Stimulated activated CD4-positive, alpha-beta T cell treated with anti-CD3 and anti-CD28 coated beads, Interleukin-15, amount 100 ng/mL, for 24 hours (primary cell): ENCODE measurements at regions not wholly inside any gene's neighbourhood (a gene's known extent, or its start where the extent isn't known, plus 50 kb on each side); places are given as distances from the start of the nearest gene placed in this dataset.
A peak's percentile ranks its signal among the peaks of the same experiment; 100 is the strongest.

Source experiments
- DNase-seq: peaks from one replicate; pipeline ENCODE4 v3.0.0-alpha.2; 2020

DNA sequence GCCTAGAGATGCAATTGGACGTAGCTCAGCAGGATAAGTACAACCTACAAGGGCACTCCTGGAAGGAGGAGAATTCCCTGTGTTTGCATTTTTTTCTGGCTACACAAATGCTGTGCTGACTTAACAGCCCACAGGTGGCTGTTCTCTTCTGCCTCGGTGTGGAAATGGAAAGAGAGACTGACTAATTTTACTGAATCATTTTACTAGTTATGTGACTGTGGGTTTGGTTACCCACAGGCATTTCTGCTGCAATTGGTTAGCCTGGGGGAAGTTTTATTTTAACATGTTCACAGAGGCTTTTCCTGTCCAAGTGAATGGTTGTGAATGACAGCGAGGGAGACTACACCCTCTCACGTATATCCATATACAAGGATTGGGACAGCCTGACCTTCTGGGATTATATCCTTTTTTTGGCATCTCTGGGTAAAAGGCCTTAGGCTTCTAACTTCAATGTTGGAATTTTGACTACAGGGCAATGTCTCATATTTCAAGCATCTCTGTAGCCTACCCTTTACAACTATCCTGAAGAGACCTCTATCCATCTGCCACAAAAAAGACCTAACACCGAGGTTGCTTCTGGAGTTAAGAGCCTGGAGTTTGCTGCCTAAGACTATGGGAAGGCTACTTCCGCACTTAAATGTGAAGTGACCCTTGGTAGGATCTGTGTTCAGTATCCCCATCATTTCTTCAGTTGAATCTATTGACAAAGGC is 67.2 kb upstream of the TP63 start:
- peak; percentile 54 for DNase-seq

DNA sequence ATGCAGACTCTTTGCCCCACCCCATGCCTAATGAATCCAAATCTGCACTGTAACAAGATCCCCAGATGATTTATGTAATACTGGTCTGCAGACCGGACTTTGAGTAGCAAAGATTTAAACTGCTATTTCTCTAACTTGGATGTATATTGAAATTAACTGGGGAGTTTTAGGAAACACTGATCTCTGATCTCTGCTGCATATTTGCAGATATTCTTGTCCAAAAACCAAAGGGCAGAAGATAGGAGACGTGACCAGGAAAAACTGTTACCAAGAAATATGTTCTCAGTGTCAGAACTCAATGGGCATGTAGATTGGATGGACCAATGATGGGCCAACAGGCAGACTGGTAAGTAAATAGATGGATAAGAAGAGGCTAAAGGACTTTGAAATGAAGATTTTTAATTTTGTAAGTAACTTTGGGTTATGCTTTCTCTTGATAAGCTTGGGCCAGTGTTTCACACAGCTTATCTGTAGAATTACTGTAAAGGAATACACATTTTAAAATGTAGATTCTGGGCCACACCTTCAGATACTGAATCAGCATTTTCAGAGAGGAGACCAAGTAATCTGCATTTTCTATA is 64.5 kb upstream of the TP63 start:
- no peak for DNase-seq

DNA sequence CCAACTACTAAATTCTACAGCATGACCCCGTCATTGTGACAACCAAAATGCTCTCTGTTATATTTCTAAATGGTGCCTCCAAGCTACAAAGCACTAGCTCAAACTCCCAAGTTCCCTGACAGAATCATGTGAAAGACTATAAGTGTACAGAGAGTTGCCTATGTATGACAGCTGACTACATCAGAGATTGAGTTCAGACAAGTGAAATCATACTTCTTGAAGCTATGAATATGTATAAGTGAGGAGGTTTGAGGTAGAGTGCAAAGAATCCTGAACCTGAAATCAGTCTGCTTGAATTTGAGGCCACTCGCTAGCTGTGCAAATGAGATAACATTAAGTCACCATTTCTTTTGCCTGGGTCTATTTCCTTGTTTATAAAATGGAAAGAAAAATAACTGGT is 63.9 kb upstream of the TP63 start:
- no peak for DNase-seq

DNA sequence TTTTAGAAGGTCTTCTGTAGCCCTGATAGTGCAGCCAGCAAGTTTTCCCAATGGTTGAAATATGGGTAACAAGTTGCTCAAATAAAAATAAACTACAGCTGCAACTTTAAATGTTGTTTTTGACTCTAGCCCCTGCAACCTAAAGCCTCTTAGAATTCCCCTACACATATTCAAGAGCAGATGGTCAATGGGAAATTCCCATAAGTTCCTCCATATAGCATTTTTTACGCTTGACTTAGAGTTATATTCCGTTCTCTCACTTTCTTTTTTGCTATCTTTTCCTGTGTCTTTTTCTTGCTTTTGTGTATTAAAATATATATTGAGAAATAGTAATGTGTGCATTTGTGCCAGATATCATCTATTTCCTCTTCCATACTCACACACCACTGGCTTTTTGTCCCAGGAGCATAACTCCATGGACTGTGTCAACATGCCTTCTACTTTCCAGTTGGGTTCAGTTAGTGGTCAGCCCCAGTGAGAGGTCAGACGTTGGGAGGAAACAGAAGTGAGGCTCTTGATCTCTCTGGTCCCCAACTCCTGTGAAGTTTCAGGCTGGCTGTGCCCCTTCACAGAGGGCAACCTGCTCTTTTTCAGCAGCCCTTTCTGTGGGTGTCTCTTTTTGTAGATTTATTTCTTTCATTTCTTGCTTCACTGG is 63.3 kb upstream of the TP63 start:
- no peak for DNase-seq

DNA sequence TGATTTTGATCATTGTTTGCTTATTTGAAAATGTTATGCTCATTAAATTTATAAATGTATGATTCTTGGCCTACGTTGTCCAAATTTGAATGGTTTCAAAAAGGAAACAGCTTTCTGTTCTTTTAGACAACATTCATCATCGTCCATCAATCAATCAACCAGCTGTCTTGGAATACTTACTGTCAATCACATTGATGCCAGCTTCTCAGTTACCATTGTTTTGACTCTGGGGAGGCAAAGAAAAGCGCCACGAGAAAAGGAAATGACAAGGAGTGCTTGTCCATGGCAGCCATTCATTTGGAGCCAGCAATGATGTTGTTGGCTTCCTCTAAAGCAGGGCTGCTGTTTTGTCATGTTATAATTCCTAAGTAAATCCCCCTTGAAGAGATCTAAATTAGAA is 62.2 kb upstream of the TP63 start:
- no peak for DNase-seq

DNA sequence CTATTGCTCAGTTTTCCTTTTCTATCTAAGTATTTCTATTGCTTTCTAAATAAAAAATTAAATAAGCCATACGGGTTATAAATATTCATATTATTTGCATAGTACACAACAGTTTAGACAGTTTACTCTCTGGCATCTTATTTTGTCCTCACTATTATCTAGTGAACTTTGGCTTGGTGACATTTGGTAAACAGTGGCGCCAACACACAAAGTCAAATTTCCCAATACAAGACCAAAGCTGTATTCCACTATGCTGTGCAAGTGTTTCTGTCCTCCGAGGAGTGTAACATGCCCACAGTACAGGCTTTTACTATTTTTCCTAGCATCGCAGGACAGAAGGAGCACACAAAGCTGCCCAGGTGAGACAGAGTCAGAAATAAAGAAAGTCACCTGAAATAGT is 61.7 kb upstream of the TP63 start:
- DNase-seq = no peak

DNA sequence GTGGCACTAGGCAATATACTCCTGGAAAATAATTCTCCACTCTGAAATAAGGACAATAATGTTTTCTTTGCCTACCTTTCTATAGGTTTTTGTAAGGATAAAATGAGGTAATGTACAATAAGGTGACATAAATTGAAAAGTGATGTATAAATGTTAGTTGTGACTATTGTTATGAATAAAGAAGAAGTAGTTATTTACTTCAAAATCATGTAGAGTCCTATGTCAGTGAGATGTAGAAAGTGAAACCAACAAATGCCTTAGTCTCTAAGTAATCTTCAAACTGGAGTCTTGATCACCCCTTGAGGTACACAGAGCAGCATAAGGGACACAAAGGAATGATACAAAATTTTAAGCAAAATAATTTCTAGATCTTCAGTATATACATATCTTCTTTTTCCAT is 60.3 kb upstream of the TP63 start:
- DNase-seq = no peak

DNA sequence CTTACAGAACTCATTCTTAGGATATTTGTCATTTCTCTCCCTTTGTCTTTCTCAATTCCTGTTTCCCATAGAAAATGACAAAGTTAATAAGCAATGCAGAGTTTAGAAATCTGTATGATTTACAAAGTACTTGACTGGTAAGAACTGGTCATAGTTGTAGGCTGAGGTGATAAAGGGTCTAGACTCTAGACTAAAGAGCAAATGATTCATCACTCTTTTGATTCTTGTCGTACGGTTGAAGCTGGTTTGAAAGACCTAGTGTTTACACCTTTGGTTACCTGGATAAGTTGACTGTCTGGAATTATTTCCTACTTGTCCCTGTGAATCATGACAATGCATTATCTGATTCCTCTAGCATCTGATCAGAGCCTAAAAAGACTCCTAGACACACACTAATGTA is 58.9 kb upstream of the TP63 start:
- DNase-seq = no peak

DNA sequence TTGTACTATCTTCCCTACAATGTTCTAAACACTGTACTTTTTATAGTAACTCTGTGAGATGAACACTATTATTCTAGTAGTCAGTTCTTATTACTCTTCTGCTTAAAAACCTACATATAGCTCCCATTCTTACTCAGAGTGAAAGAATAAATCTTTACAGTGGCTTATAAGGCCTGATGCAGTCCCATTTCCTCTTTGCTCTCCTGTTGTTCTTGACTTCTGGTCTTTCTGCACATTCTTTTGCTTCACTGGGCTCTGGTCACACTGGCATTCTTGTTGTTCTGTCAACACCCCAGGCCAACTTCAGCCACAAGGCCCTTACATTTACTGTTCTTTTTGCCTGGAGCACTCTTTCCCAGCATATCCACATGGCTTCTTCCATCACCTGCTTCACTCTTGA is 58.2 kb upstream of the TP63 start:
- no peak for DNase-seq

DNA sequence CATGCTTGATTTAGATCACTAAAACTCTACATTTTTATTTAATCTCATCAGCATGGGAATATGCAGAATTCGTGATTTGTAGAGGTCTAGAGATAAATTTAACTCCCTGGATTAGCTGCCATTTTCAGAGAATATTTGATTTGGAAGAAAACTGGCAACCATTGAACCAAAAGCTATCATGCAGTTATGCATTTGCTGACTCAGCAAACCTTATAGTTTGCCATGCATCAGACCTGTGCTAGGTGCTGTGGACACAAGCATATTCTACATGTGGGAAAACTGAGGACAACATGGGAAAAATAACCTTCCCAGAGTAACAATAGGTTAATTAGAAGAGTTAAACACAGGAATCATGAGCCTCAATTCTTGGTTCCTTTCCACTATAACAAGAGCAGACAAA is 54.7 kb upstream of the TP63 start:
- DNase-seq = no peak

DNA sequence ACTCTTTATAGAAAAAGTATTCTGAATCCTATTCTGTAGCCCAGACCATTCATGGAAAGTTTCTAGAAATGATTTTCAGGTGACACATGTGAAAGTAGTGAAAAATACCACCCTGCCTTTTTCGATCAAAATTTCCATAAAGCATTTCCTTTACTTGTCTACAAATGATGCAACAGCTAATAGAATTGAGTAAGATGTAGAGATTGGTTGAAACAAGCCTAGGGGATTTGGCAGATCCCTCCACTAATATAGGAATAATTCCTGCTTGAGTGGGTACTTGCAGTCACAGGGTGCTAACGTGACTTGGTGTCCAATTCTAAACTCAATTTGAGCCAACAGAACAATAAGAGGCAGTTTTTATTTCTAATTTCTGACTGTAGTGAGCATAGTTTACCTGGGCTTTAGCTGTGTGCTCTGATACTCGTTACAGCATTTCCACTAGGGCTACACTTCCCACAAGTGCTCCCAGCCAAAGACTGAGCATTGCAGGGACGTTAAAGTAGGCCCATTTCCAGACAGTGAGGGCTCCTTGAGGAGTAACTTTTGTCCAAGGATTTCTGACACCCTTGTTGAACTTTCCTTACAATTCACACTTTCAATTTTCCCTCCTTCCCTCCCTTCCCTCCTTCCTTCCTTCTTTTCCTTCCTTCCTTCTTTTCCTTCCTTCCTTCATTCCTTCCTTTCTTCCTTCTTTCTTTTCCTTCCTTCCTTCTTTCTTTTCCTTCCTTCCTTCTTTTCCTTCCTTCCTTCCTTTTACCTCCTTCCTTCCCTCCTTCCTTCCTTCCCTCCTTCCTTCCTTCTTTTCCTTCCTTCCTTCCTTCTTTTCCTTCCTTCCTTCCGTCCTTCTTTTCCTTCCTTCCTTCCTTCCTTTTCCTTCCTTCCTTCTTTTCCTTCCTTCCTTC is 53.9 kb upstream of the TP63 start:
- DNase-seq = no peak

DNA sequence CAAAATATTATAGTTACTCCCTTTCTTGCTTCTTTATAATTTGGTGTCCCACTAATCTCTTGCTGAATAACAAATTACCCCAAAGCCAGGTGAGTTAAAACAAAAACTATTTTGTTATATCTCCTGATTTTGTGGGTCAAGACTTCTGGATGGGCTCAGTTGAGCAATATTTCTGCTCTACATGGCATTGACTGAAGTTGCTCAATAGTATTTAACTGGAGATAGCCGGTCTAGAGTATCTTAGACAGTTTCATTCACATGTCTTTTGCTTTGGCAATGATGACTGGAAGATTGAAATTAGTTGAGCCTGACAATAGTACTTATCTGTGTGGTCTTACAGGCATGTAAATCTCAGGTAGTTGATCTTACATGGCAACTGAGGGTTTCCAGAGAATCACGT is 51.0 kb upstream of the TP63 start:
- no peak for DNase-seq
